NCI-H146 treated with DMSO at 0.1 percent for 48 hours (cell line): ENCODE measurements at regions not wholly inside any gene's neighbourhood (a gene's known extent, or its start where the extent isn't known, plus 50 kb on each side); places are given as distances from the start of the nearest gene placed in this dataset.

Experiments
- DNase-seq: peaks from one replicate; lab custom pipeline; 2025; ENCODE audit not compliant: unreplicated experiment; lab: John Stamatoyannopoulos, UW

GRCh38 chr4:159444678-159445077 is 341.8 kb downstream of the RAPGEF2 start:
- no peak for DNase-seq

GRCh38 chr4:159445692-159446091 is 342.8 kb downstream of the RAPGEF2 start:
- no peak for DNase-seq

GRCh38 chr4:159446266-159446976 is 343.5 kb downstream of the RAPGEF2 start:
- DNase-seq: peak; percentile 8

GRCh38 chr4:159447296-159447695 is 344.4 kb downstream of the RAPGEF2 start:
- DNase-seq: no peak

- no peak for DNase-seq
Observed at GRCh38 chr4:159451006-159451405, 348.1 kb downstream of the RAPGEF2 start.

- no peak for DNase-seq
Observed at GRCh38 chr4:159455675-159456237, 352.9 kb downstream of the RAPGEF2 start.

GRCh38 chr4:159460371-159460770 is 357.5 kb downstream of the RAPGEF2 start:
- no peak for DNase-seq

- DNase-seq: no peak
Observed at GRCh38 chr4:159463235-159463634, 360.4 kb downstream of the RAPGEF2 start.

- DNase-seq: no peak
Observed at GRCh38 chr4:159464302-159464701, 361.4 kb downstream of the RAPGEF2 start.

GRCh38 chr4:159476886-159477285 is 374.0 kb downstream of the RAPGEF2 start:
- no peak for DNase-seq

- no peak for DNase-seq
Observed at GRCh38 chr4:159480826-159481225, 377.9 kb downstream of the RAPGEF2 start.

GRCh38 chr4:159481936-159482335 is 379.1 kb downstream of the RAPGEF2 start:
- no peak for DNase-seq

GRCh38 chr4:159483110-159483781 is 380.4 kb downstream of the RAPGEF2 start:
- DNase-seq: no peak

GRCh38 chr4:159483782-159484741 is 381.2 kb downstream of the RAPGEF2 start:
- DNase-seq: no peak

GRCh38 chr4:159484864-159485263 is 382.0 kb downstream of the RAPGEF2 start:
- DNase-seq: no peak

- peak; percentile 24 for DNase-seq
Observed at GRCh38 chr4:159487284-159487747, 384.4 kb downstream of the RAPGEF2 start.

GRCh38 chr4:159489646-159490045 is 386.8 kb downstream of the RAPGEF2 start:
- DNase-seq: no peak

- DNase-seq: no peak
Observed at GRCh38 chr4:159495515-159496236, 392.8 kb downstream of the RAPGEF2 start.

- no peak for DNase-seq
Observed at GRCh38 chr4:159496248-159496647, 393.4 kb downstream of the RAPGEF2 start.

- DNase-seq: no peak
Observed at GRCh38 chr4:159497936-159498335, 395.1 kb downstream of the RAPGEF2 start.
